ENCODE measurements at regions not wholly inside any gene's neighbourhood (a gene's known extent, or its start where the extent isn't known, plus 50 kb on each side); places are given as distances from the start of the nearest gene placed in this dataset.

DNA sequence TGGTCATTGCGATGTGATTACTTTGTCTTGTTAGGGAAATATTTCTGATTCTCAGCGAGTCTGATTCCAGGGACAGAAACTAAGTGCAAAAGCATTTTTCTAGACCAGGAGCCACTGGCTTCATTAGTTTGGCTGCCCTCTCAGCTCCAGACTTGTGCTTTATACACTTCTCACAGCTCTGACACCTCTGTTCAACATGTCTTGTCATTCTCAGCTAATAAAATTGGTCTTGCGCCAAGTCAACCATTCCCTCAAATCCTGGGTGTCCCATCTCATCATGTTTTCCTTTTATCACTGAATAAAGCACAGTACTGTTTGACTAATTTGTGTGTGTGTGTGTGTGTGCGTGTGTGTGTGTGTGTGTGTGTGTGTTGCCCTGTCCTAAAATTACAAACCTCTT, 215.5 kb upstream of the EPHA4 start:
- H3K36me3 Mint-ChIP-seq, result no peaks in the 10 kb centered on the region
- H3K27me3 Mint-ChIP-seq, result peaks cover 0 to 2% of the 10 kb centered on the region in 2 donors
- no peaks in the 10 kb centered on the region for H3K4me1 Mint-ChIP-seq
- H3K4me3 Mint-ChIP-seq, result no peak overlapping the region
- Histone ChIP-seq H3K27ac (ENCODE audit: low read depth, low read length) (no peak overlapping the region), H3K27me3 (ENCODE audit: insufficient read depth, low read length) (no peaks in the 10 kb centered on the region), H3K4me1 (ENCODE audit: insufficient read depth, low read length) (no peaks in the 10 kb centered on the region), H3K9me3 (ENCODE audit: control insufficient read depth in 1 of 2, low read length in 2 of 2) (no peaks in the 10 kb centered on the region), H3K36me3 (ENCODE audit: insufficient read depth, low read length) (no peaks in the 10 kb centered on the region), H3K4me3 (ENCODE audit: low read length in 2 of 2) (no peak overlapping the region)
- no peak overlapping the region for H3K27ac Mint-ChIP-seq
- no peak for DNase-seq
- ChIA-PET POLR2A (ENCODE audit: partially characterized antibody) (no interaction called here), CTCF (ENCODE audit: partially characterized antibody) (no interaction called here)
- peaks cover 0 to 6% (median 0%) of the 10 kb centered on the region in 8 donors for H3K9me3 Mint-ChIP-seq
- intact Hi-C loops (cut with micrococcal nuclease), result no loop called here

DNA sequence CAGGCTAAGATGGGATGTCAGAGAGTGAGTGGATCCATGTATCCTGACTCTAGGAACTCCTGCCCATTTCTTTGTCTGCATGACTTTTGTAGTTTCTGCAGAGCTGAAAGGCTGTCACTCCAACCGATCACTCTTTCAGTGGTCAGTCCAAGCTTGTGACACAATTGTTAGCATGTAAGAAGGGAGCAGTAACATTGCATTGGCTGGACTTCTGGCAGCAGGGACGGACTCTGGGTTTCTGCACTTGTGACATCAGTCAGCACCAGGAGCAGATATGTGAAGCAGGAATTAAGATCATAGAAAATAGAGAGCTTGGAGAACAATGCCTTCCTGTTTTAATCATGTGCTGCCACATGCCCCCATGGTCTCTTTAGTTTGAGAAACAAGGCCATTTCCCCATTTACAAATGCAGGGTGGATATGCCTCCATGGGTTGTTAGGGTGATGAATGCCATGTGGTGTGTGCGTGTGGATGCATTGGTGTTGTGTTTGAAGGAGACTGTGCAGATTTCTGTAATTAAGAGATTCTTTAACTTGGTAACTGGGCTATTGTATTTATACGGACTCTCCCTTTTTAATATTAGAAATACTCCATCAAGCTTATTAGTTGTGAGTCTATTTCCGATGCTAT, 214.3 kb upstream of the EPHA4 start:
- H3K36me3 Mint-ChIP-seq, result no peaks in the 10 kb centered on the region
- no peak for DNase-seq
- H3K4me1 ChIP-seq (ENCODE audit: insufficient read depth, low read length), result no peaks in the 10 kb centered on the region
- no peaks in the 10 kb centered on the region for H3K4me1 Mint-ChIP-seq
- H3K4me3 ChIP-seq (ENCODE audit: low read length in 2 of 2), result no peak overlapping the region
- no peaks in the 10 kb centered on the region for H3K36me3 ChIP-seq (ENCODE audit: insufficient read depth, low read length)
- no peak overlapping the region for H3K4me3 Mint-ChIP-seq
- POLR2A ChIA-PET (ENCODE audit: partially characterized antibody), result no interaction called here
- H3K27ac Mint-ChIP-seq, result no peak overlapping the region
- H3K9me3 Mint-ChIP-seq, result peaks cover 0 to 6% (median 0%) of the 10 kb centered on the region in 8 donors
- no peak overlapping the region for H3K27ac ChIP-seq (ENCODE audit: low read depth, low read length)
- H3K9me3 ChIP-seq (ENCODE audit: control insufficient read depth in 1 of 2, low read length in 2 of 2), result no peaks in the 10 kb centered on the region
- no peaks in the 10 kb centered on the region for H3K27me3 ChIP-seq (ENCODE audit: insufficient read depth, low read length)
- intact Hi-C loops (cut with micrococcal nuclease), result no loop called here
- peaks cover 2% of the 10 kb centered on the region in 2 donors for H3K27me3 Mint-ChIP-seq
- CTCF ChIA-PET (ENCODE audit: partially characterized antibody), result no interaction called here

DNA sequence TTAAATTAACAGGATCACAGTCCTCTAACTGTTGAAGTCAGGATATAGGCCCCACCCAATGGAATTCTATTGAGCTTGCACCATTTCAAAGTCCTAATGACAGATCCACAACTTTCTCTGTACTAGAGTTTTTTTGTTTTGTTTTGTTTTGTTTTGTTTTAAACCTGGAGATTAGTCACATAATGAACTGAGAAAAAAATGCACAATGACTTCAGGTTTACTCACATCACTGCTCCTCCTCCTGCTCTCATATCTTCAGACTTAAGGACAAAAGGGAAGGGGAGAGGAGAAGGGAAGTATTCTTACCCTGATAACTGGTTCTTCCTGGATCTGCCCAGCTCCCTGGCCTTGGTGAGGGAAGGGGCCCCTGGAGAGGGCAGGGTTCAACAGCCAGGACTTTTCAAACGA, 208.2 kb upstream of the EPHA4 start:
- Mint-ChIP-seq H3K4me3 (no peak overlapping the region), H3K36me3 (no peaks in the 10 kb centered on the region), H3K9me3 (no peaks in the 10 kb centered on the region), H3K27ac (no peak overlapping the region), H3K27me3 (peaks cover 2% of the 10 kb centered on the region in 2 donors), H3K4me1 (no peaks in the 10 kb centered on the region)
- Histone ChIP-seq H3K4me3 (ENCODE audit: low read length in 2 of 2) (no peak overlapping the region), H3K27ac (ENCODE audit: low read depth, low read length) (no peak overlapping the region), H3K36me3 (ENCODE audit: insufficient read depth, low read length) (no peaks in the 10 kb centered on the region), H3K27me3 (ENCODE audit: insufficient read depth, low read length) (no peaks in the 10 kb centered on the region), H3K9me3 (ENCODE audit: control insufficient read depth in 1 of 2, low read length in 2 of 2) (no peaks in the 10 kb centered on the region), H3K4me1 (ENCODE audit: insufficient read depth, low read length) (no peaks in the 10 kb centered on the region)
- CTCF ChIA-PET (ENCODE audit: partially characterized antibody), result no interaction called here
- POLR2A ChIA-PET (ENCODE audit: partially characterized antibody), result no interaction called here
- DNase-seq, result no peak
- intact Hi-C loops (cut with micrococcal nuclease), result no loop called here

DNA sequence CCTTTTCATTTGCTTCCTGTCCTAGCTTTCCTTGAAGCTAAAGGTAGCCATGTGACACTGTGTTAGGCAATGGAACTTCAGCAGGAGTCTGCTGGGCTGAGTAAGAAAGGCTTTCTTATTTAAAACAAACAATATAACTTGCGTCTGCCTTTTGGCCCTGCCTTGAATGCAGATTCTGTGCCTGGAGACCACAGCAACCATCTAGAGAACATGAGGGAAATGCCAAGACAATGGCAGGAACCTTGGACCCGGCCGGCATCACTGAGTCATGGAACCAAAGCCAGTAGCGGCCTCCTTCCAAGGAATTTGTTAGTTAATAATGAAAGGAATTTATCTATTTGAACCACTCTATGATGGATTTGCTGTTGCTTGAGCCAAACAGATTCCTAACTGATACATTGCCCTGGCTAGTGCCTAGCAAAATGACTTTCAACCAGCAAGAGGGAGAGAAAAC, 207.5 kb upstream of the EPHA4 start:
- no peaks in the 10 kb centered on the region for H3K9me3 Mint-ChIP-seq
- peaks cover 2% of the 10 kb centered on the region in 2 donors for H3K27me3 Mint-ChIP-seq
- DNase-seq, result no peak
- no peaks in the 10 kb centered on the region for H3K4me1 Mint-ChIP-seq
- no peaks in the 10 kb centered on the region for H3K36me3 Mint-ChIP-seq
- H3K27ac ChIP-seq (ENCODE audit: low read depth, low read length), result no peak overlapping the region
- POLR2A ChIA-PET (ENCODE audit: partially characterized antibody), result no interaction called here
- no peak overlapping the region for H3K4me3 ChIP-seq (ENCODE audit: low read length in 2 of 2)
- no peak overlapping the region for H3K27ac Mint-ChIP-seq
- intact Hi-C loops (cut with micrococcal nuclease), result no loop called here
- no peaks in the 10 kb centered on the region for H3K36me3 ChIP-seq (ENCODE audit: insufficient read depth, low read length)
- CTCF ChIA-PET (ENCODE audit: partially characterized antibody), result no interaction called here
- H3K27me3 ChIP-seq (ENCODE audit: insufficient read depth, low read length), result no peaks in the 10 kb centered on the region
- no peaks in the 10 kb centered on the region for H3K4me1 ChIP-seq (ENCODE audit: insufficient read depth, low read length)
- no peaks in the 10 kb centered on the region for H3K9me3 ChIP-seq (ENCODE audit: control insufficient read depth in 1 of 2, low read length in 2 of 2)
- H3K4me3 Mint-ChIP-seq, result no peak overlapping the region

DNA sequence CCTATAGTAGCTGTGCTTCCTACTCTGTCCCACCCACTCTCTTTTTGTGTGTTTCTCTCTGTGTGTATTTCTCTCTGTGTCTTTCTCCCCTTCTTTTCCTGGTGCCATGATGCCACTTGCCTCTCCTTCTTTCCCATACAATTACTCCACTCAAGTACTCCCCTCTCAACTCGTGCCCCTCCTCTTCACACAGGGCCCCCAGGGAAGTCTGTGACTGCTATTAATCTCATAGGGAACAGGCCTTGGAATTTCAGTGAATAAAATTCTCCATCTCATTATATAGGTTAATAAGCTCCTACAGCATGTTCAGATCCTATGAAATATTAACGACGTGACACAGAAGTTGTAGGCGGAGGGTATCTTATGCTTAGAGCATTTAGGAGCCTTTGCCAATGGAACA, 205.9 kb upstream of the EPHA4 start:
- no peaks in the 10 kb centered on the region for H3K4me1 Mint-ChIP-seq
- H3K27ac Mint-ChIP-seq, result no peak overlapping the region

DNA sequence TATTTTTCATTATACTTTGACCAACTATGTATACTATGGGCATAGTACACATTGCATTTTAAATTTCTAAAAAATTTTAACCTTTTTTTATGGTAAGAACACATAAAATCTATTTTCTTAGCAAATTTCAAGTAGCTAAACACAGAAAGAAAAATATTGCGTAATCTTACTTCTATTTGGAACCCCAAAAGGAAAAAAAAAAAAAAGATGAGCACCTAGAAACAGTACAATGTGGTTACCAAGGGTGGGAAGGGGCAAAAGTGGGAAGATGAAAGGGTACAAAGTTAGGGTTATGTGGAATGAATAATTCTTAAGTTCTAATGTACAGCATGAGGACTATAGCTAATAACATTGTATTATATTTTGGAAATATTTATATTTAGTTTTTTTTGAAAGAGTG, 205.0 kb upstream of the EPHA4 start:
- Mint-ChIP-seq H3K9me3 (peaks cover 0 to 3% (median 0%) of the 10 kb centered on the region in 8 donors), H3K27ac (no peak overlapping the region), H3K36me3 (no peaks in the 10 kb centered on the region), H3K4me3 (no peak overlapping the region), H3K27me3 (peaks cover 0 to 1% of the 10 kb centered on the region in 2 donors), H3K4me1 (no peaks in the 10 kb centered on the region)
- H3K9me3 ChIP-seq (ENCODE audit: control insufficient read depth in 1 of 2, low read length in 2 of 2), result no peaks in the 10 kb centered on the region
- ChIA-PET POLR2A (ENCODE audit: partially characterized antibody) (no interaction called here), CTCF (ENCODE audit: partially characterized antibody) (no interaction called here)
- H3K4me3 ChIP-seq (ENCODE audit: low read length in 2 of 2), result no peak overlapping the region
- intact Hi-C loops (cut with micrococcal nuclease), result no loop called here
- no peak for DNase-seq
- no peaks in the 10 kb centered on the region for H3K4me1 ChIP-seq (ENCODE audit: insufficient read depth, low read length)
- H3K36me3 ChIP-seq (ENCODE audit: insufficient read depth, low read length), result no peaks in the 10 kb centered on the region
- H3K27me3 ChIP-seq (ENCODE audit: insufficient read depth, low read length), result no peaks in the 10 kb centered on the region
- no peak overlapping the region for H3K27ac ChIP-seq (ENCODE audit: low read depth, low read length)

More for the DNA sequence above, 205.9 kb upstream of the EPHA4 start:
- Mint-ChIP-seq H3K9me3 (no peaks in the 10 kb centered on the region), H3K27me3 (peaks cover 0 to 2% of the 10 kb centered on the region in 2 donors), H3K36me3 (no peaks in the 10 kb centered on the region), H3K4me3 (no peak overlapping the region)
- H3K4me3 ChIP-seq (ENCODE audit: low read length in 2 of 2), result no peak overlapping the region
- ChIA-PET POLR2A (ENCODE audit: partially characterized antibody) (no interaction called here), CTCF (ENCODE audit: partially characterized antibody) (no interaction called here)
- no peaks in the 10 kb centered on the region for H3K9me3 ChIP-seq (ENCODE audit: control insufficient read depth in 1 of 2, low read length in 2 of 2)
- no peak overlapping the region for H3K27ac ChIP-seq (ENCODE audit: low read depth, low read length)
- no peaks in the 10 kb centered on the region for H3K36me3 ChIP-seq (ENCODE audit: insufficient read depth, low read length)
- no peaks in the 10 kb centered on the region for H3K4me1 ChIP-seq (ENCODE audit: insufficient read depth, low read length)
- H3K27me3 ChIP-seq (ENCODE audit: insufficient read depth, low read length), result no peaks in the 10 kb centered on the region
- intact Hi-C loops (cut with micrococcal nuclease), result no loop called here
- DNase-seq, result no peak

DNA sequence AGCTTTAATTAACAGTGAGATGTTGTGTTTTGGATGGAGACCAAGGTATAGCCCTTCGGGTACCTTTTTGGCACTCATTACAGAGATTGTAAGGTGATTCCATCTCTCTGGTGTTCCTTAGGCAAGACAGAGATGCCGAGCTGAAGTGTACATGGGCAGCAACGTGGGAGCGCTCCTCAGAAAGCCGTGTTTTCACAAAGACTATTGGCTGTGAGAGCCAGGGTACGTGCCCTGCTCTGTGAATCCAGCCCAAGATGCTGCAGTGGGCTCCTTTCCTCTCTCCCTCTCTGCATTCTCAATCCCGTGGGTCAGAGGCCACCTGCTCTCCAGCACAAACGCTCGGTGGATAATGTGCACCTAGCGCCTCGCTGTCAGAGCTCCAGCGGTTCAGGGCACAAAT, 203.0 kb upstream of the EPHA4 start:
- no peak for DNase-seq
- Histone ChIP-seq H3K27me3 (ENCODE audit: insufficient read depth, low read length) (no peaks in the 10 kb centered on the region), H3K27ac (ENCODE audit: low read depth, low read length) (no peak overlapping the region), H3K36me3 (ENCODE audit: insufficient read depth, low read length) (no peaks in the 10 kb centered on the region), H3K4me1 (ENCODE audit: insufficient read depth, low read length) (no peaks in the 10 kb centered on the region), H3K9me3 (ENCODE audit: control insufficient read depth in 1 of 2, low read length in 2 of 2) (no peaks in the 10 kb centered on the region), H3K4me3 (ENCODE audit: low read length in 2 of 2) (no peak overlapping the region)
- no peak overlapping the region for H3K27ac Mint-ChIP-seq
- H3K27me3 Mint-ChIP-seq, result no peaks in the 10 kb centered on the region
- peaks cover 0 to 3% (median 0%) of the 10 kb centered on the region in 8 donors for H3K9me3 Mint-ChIP-seq
- POLR2A ChIA-PET (ENCODE audit: partially characterized antibody), result no interaction called here
- H3K4me3 Mint-ChIP-seq, result no peak overlapping the region
- no peaks in the 10 kb centered on the region for H3K4me1 Mint-ChIP-seq
- no peaks in the 10 kb centered on the region for H3K36me3 Mint-ChIP-seq
- intact Hi-C loops (cut with micrococcal nuclease), result no loop called here
- CTCF ChIA-PET (ENCODE audit: partially characterized antibody), result no interaction called here

DNA sequence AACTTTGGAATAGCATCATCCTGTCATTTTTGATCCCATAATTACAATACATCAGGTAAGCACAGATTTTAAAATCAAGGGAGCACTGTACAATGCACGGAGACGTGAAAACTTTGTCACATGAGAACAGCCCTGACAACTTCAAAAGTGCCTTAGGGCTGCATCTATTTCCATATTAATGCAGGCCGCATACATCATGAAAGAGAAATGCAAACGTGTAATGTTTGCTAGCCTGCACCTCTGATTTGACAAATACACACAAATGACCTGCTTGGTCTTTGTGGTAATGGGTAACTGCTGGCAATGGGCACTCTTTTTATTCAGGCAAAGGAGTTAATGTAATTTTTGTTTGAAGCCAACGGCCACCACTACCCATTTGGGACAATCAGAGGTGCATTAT, 202.0 kb upstream of the EPHA4 start:
- intact Hi-C loops (cut with micrococcal nuclease), result no loop called here
- no peak overlapping the region for H3K4me3 Mint-ChIP-seq
- no peak for DNase-seq
- no peaks in the 10 kb centered on the region for H3K27me3 Mint-ChIP-seq
- no peaks in the 10 kb centered on the region for H3K36me3 Mint-ChIP-seq
- CTCF ChIA-PET (ENCODE audit: partially characterized antibody), result no interaction called here
- Histone ChIP-seq H3K4me3 (ENCODE audit: low read length in 2 of 2) (no peak overlapping the region), H3K36me3 (ENCODE audit: insufficient read depth, low read length) (no peaks in the 10 kb centered on the region), H3K27me3 (ENCODE audit: insufficient read depth, low read length) (no peaks in the 10 kb centered on the region), H3K27ac (ENCODE audit: low read depth, low read length) (no peak overlapping the region), H3K4me1 (ENCODE audit: insufficient read depth, low read length) (no peaks in the 10 kb centered on the region), H3K9me3 (ENCODE audit: control insufficient read depth in 1 of 2, low read length in 2 of 2) (no peaks in the 10 kb centered on the region)
- POLR2A ChIA-PET (ENCODE audit: partially characterized antibody), result no interaction called here
- no peaks in the 10 kb centered on the region for H3K4me1 Mint-ChIP-seq
- peaks cover 0 to 3% (median 0%) of the 10 kb centered on the region in 8 donors for H3K9me3 Mint-ChIP-seq
- no peak overlapping the region for H3K27ac Mint-ChIP-seq

Measured in CD4-positive, alpha-beta memory T cell (primary cell).